ENCODE measurements at regions not wholly inside any gene's neighbourhood (a gene's known extent, or its start where the extent isn't known, plus 50 kb on each side); places are given as distances from the start of the nearest gene placed in this dataset.

DNA sequence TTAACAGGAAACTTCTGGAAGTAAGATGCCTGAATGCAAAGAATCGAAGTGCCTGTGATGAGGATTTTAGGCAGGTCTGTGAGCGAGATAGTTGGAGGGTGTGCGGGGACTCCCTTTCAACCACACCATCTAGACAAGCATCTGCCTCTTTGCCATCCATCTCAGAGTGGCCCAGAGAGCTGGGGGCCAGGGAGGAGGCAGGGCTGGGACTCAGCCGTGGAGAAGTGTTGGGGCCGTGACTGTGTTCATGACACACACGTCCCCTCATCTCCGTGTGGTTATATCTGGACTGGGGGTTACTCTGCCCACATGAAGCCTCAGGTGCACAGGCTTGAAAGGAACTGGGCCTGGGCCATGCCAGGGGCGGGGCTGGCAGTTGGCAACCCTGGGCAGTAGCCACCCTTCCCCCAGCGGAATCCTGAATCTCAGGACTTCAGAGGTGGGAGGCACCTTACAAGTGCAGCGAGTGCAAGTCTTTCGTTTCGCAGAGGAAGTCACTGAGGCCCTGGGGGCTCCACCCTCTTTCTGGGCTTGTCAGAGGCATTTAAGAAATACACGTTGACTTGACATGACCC, 112.5 kb downstream of the SLC4A3 start:
- TF ChIP-seq, protein P1, sequence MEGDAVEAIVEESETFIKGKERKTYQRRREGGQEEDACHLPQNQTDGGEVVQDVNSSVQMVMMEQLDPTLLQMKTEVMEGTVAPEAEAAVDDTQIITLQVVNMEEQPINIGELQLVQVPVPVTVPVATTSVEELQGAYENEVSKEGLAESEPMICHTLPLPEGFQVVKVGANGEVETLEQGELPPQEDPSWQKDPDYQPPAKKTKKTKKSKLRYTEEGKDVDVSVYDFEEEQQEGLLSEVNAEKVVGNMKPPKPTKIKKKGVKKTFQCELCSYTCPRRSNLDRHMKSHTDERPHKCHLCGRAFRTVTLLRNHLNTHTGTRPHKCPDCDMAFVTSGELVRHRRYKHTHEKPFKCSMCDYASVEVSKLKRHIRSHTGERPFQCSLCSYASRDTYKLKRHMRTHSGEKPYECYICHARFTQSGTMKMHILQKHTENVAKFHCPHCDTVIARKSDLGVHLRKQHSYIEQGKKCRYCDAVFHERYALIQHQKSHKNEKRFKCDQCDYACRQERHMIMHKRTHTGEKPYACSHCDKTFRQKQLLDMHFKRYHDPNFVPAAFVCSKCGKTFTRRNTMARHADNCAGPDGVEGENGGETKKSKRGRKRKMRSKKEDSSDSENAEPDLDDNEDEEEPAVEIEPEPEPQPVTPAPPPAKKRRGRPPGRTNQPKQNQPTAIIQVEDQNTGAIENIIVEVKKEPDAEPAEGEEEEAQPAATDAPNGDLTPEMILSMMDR (tag by site-specific recombination; IDR thresholded peaks at IDR 0.05), result no peak
- TF ChIP-seq REST (tag by site-specific recombination; IDR thresholded peaks at IDR 0.05), result no peak
- TF ChIP-seq ZNF76 (tag by site-specific recombination; IDR thresholded peaks at IDR 0.05; ENCODE audit: borderline replicate concordance, low read depth), result no peak
